Tibial nerve (tissue), 4 donors: ENCODE measurements at regions not wholly inside any gene's neighbourhood (a gene's known extent, or its start where the extent isn't known, plus 50 kb on each side); places are given as distances from the start of the nearest gene placed in this dataset.

Source experiments
- DNase-seq, 2 donors: peaks; one replicate each; pipeline ENCODE4 v3.0.0-alpha.2; 2019; ENCODE audit warnings: low spot score in 2 of 2
- H3K27ac ChIP-seq, 4 donors: fragments of 200-600 bp; sonication (generic) in 3 of 4; one replicate each; pipeline ENCODE4 v1.5.1; 2017 to 2019; ENCODE audit warnings: mild to moderate bottlenecking in 1 of 4
- H3K27me3 ChIP-seq, 2 donors: fragments of 200-600 bp; sonication (generic) in 1 of 2; one replicate each; pipeline versions ENCODE4 v1.5.1 to v1.6.0; 2017 to 2019
- H3K36me3 ChIP-seq, 3 donors: fragments of 200-600 bp; sonication (generic); one replicate each; pipeline ENCODE4 v1.5.1; 2018 to 2019
- H3K4me1 ChIP-seq, 4 donors: fragments of 200-600 bp; sonication (generic) in 3 of 4; one replicate each; pipeline ENCODE4 v1.5.1; 2017 to 2019
- H3K4me3 ChIP-seq, 4 donors: fragments of 200-600 bp; sonication (generic) in 3 of 4; one replicate each; pipeline ENCODE4 v1.5.1; 2017 to 2019; ENCODE audit warnings: mild to moderate bottlenecking in 1 of 4, moderate library complexity in 1 of 4
- H3K9me3 ChIP-seq, 4 donors: fragments of 200-600 bp; sonication (generic) in 3 of 4; one replicate each; pipeline ENCODE4 v1.5.1; 2017 to 2019
- EP300 ChIP-seq, 2 donors: sonication (generic); formaldehyde crosslinking; IDR thresholded peaks; one replicate each; pipeline ENCODE4 v1.6.1; 2017; ENCODE audit warnings: antibody characterized with exemption in 2 of 2, mild to moderate bottlenecking in 1 of 2
- POLR2A ChIP-seq, 2 donors: fragments of 450-650 bp; IDR thresholded peaks; one replicate each; pipeline ENCODE4 v1.6.1; 2017; ENCODE audit warnings: antibody characterized with exemption in 2 of 2, mild to moderate bottlenecking in 2 of 2, moderate library complexity in 2 of 2
- WGBS, 2 donors: methylation state at CpG; one replicate each; pipeline ENCODE4 v1.1.5; 2018; 5-methylcytosine and 5-hydroxymethylcytosine counted together
- TF ChIP-seq, protein P1 (sequence below), 5 experiments: fragments of 200-600 bp in 3 of 5; fragments of 450-650 bp in 2 of 5; sonication (generic) in 3 of 5; IDR thresholded peaks; one replicate each; pipeline ENCODE4 v1.5.1; 2016 to 2019; ENCODE audit warnings: antibody characterized with exemption in 5 of 5, mild to moderate bottlenecking in 3 of 5, moderate library complexity in 2 of 5

DNA sequence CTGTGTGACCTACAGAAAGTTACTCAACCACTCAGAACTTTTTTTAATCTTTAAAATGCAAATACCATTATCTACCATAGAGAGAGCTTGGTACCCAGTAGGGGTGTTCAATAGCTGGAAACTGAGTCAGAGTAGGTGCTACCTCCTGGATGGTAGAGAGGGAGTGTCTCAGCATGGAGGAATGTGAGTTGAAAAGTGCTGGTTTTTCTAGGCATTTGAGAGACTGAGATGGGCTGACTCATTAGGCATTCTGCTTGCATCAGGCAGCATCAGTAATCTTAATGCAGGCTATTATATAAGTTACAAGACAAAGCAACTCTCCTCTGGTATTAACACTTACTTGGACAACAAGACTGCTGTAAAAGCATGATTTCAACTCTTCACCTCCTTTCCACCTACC is 70.9 kb upstream of the ARHGEF9 start:
- H3K9me3 ChIP-seq, result no peaks in the 10 kb centered on the region
- H3K27ac ChIP-seq, result no peak overlapping the region
- no peaks in the 10 kb centered on the region for H3K27me3 ChIP-seq
- H3K36me3 ChIP-seq, result no peaks in the 10 kb centered on the region
- DNase-seq, result no peak
- no peaks in the 10 kb centered on the region for H3K4me1 ChIP-seq
- TF ChIP-seq, protein P1, sequence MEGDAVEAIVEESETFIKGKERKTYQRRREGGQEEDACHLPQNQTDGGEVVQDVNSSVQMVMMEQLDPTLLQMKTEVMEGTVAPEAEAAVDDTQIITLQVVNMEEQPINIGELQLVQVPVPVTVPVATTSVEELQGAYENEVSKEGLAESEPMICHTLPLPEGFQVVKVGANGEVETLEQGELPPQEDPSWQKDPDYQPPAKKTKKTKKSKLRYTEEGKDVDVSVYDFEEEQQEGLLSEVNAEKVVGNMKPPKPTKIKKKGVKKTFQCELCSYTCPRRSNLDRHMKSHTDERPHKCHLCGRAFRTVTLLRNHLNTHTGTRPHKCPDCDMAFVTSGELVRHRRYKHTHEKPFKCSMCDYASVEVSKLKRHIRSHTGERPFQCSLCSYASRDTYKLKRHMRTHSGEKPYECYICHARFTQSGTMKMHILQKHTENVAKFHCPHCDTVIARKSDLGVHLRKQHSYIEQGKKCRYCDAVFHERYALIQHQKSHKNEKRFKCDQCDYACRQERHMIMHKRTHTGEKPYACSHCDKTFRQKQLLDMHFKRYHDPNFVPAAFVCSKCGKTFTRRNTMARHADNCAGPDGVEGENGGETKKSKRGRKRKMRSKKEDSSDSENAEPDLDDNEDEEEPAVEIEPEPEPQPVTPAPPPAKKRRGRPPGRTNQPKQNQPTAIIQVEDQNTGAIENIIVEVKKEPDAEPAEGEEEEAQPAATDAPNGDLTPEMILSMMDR (IDR thresholded peaks at IDR 0.05), result no peak
- TF ChIP-seq EP300 (IDR thresholded peaks at IDR 0.05), result no peak
- TF ChIP-seq POLR2A (IDR thresholded peaks at IDR 0.05), result no peak
- no peak overlapping the region for H3K4me3 ChIP-seq

DNA sequence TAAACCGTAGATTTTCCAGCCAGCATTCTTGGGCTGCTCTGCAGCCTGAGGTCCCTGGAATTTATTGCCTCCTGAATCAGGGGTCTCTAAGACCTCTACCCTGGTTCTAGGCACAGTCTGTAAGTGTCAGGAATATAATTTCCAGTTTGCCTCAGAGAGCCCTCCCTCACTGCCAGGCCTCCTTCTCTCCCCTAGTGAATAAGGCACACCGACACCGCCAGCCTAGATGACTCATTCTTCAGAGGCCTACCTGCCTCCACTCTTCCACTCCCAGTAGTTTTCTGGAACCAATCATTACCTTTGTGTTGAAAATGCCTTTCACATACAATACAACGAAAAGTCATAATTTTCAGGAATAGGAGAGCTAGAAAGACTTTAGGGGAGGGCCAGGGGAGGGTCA is 50.3 kb upstream of the ARHGEF9 start:
- no peak overlapping the region for H3K27ac ChIP-seq
- WGBS, 2 donors, result 71 to 86% methylated on average over 4 of the region's 4 CpGs
- no peaks in the 10 kb centered on the region for H3K4me1 ChIP-seq
- no peak for DNase-seq
- TF ChIP-seq, protein P1 (IDR thresholded peaks at IDR 0.05), result no peak
- TF ChIP-seq EP300 (IDR thresholded peaks at IDR 0.05), result no peak
- no peak for TF ChIP-seq POLR2A (IDR thresholded peaks at IDR 0.05)
- H3K27me3 ChIP-seq, result no peaks in the 10 kb centered on the region
- H3K4me3 ChIP-seq, result no peak overlapping the region
- H3K9me3 ChIP-seq, result peaks cover 0 to 3% (median 0%) of the 10 kb centered on the region in 4 donors
- no peaks in the 10 kb centered on the region for H3K36me3 ChIP-seq
